ENCODE measurements at regions not wholly inside any gene's neighbourhood (a gene's known extent, or its start where the extent isn't known, plus 50 kb on each side); places are given as distances from the start of the nearest gene placed in this dataset.

DNA sequence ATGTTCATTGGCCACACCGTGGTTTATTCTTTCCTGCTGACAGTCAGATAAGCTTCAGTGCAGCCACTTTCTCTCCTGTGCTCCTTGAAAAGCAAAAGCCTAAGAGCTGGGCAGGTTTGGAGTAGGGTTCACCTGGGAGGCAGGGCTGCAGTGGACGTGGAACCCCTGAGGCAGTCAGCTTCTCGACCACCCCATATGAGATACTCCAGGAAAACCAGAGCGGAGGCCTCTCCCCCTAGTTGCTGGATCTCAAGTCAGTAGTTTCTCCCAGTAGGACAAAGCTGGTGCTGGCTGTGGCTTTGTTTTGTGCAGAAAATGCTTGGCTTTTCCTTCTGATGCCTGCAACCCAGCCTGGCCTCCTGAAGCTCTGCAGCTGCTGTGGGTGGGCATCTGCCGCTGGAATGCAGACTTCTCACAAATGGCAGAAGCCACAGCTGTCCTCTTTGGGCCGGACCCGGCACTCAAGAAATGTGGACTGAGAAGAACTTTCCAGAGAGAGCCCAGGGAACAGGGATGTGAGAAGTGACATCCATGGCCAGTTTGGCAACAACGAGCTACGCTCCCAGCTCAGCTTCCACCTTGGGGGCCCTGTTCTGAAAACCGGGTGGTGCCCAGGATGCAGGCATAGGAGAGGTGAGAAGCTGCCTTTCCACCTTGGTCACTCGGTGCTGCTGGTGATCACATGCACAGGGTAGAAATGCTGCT is 276.6 kb upstream of the TCERG1L start:
- no peak for DNase-seq

DNA sequence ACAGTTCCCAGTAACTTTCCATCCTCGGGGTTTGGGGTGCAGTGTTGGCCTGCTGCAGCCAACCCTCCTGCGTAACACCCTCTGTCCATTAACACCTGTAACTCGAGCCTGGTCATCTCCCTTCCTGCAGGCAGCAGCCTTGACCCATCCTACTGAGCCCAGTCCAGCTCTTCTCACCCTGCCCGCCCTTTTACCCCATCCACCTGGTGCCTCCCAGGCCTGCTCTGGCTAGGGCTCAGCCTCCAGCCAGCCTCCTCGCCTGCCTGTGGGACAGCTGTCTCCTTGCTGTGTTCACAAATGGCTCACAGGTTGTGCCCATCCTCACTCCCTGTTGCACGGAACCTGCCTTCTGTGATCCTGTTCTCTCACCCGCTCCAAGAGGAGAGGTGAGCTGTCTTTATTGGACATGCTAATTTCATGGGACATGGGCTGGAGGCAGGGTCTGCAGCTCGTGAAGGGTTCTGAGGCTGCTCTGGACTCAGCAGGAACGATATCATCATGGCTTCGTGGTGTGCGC is 277.2 kb upstream of the TCERG1L start:
- DNase-seq = no peak

DNA sequence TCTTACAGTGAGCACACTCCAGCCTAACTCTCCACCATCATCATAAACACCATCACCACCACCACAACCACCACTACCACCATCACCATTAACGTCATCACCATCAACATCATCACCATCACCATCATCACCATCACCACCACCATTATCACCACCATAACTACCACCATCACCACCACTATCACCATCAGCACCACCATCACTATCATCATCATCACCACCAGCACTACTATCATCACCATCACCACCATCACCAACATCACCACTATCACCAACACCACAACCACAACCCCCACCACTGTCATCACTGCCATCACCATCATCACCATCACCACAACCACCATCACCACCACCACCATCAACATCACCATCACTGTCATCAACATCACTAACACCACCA is 279.0 kb upstream of the TCERG1L start:
- no peak for DNase-seq

DNA sequence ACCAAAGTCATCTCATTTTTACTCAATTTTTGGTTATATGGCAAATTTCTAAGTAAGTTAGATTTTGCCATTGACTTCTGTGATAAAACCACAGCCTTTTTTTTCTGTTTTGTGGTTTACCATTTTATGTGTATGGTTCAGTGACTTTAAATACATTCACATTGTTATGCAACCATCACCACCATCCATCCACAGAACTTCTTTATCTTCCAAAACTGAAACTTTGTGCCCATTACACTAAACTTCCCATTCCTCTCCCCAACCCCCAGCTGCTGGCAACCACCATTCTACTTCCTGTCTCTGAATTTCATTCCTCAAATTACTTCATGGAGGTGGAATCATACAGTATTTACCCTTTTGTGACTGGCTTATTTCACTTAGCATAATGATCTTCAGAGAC is 280.4 kb upstream of the TCERG1L start:
- DNase-seq = no peak

DNA sequence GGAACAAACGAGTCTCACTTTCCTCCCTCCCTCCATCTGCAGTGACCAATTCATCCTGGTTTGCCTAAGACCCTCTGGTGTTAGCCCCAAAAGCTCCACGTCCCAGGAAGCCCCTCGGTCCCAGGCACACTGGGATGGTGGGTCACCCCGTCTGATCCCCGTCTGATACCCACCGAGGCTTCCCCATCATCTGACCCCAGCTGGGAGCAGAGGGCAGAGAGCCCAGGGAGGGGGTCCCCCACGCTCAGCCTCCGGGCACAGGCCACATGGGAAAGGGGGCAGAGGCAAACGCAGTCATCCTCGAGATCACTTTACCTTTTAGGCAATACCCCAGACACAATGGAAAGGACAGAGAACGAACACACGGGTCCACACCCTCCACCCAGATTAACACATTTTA is 291.6 kb upstream of the PPP2R2D start:
- no peak for DNase-seq

DNA sequence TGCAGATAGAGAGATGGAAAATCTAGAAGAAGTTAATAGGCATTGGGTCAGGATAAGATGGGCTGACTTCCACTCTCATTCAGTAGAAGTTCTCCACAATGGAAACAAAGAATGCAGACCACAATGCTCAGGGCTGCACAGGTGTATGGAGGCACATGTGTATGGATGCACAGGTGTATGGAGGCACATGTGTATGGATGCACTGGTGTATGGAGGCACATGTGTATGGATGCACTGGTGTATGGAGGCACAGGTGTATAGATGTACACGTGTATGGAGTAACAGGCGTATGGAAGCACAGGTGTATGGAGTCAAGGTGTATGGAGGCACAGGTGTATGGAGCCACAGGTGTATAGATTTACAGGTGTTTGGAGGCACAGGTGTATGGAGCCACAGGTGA is 285.7 kb upstream of the PPP2R2D start:
- DNase-seq = no peak

DNA sequence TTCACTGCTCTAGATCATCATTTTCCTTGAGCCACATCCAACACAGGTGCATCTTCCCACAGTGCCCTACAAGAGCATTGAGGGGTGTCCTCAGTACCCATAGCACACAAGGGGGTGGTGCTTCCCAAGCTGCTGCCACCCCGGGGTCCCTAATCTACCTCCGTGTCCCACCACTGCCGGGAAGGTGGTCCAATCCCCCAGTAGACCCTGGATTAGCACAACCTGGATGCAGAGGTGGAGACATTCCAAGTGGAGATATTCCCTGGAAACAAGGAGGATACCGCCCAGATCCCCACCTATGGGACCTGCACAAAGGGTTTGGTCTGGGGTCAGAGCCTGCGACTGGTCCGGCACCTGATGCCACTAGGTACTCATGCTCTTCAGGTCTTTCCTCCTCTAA is 284.8 kb upstream of the PPP2R2D start:
- no peak for DNase-seq

DNA sequence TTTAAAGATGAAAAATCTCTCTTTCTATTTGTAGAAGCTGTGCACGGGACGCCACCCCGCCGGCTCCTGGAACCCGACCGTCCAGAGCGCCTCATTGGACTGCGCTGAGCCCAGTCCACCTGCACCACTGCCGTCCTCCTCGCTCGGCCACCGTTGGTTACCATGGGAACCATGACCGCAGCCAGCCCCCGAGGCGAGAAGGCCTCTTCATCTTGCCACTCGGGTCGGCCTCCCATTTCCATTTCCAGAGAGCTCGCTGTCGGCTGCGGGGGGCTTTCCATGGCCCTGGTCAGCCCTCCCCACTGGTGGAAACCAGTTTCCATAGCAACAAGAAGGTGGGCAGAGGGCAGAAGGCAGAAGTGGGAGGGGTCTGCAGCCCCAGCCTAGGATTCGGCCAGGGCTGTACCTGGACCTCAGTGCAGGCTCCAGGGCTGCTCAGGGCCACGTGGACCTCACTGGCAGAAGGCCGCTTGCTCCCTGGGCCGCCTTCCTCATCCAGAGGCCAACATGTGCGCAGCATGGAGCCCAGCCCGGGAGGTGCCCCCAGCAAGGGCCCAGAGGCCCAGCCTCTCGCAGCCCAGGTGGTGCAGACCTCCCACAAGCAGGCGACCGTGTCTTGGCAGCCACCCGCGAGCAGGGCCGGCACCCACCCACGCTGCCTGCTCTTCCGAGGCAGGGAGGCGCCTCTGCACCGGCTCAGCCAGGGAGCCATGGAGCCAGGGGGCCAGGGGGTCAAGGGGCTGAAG is 283.5 kb upstream of the PPP2R2D start:
- DNase-seq = no peak

DNA sequence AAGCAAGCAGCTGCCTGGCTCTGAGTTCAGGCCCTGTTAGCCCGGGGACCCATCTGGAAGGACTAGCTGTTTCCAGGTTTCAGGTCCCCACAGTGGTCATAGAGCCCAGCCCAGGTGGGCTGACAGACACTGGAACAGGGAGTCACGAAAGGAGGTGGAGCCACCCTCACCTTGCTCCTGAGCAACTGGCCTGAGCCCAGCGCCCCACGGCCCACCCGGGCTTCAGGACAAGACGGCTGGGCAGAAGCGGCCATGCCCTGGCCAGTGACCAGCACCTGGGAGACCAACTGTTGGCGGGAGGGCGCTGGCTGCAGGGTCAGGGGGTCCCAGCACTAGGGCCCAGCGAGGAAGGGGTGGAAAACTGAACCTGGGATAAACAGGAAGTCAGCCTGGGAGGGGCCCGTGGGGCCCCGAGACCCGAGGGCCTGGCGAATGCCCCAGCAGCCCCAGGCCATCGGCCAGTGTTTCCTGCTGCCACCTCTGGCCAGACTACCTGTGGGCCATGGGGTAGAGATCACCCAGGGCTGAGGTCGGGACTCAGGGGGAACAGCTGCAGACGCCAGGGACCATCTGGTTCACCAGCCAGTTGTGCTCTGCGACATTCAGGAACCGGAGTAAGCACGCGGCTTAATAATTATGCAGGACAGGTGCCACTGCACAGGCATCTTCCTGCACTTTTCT is 282.1 kb upstream of the PPP2R2D start:
- DNase-seq = no peak

DNA sequence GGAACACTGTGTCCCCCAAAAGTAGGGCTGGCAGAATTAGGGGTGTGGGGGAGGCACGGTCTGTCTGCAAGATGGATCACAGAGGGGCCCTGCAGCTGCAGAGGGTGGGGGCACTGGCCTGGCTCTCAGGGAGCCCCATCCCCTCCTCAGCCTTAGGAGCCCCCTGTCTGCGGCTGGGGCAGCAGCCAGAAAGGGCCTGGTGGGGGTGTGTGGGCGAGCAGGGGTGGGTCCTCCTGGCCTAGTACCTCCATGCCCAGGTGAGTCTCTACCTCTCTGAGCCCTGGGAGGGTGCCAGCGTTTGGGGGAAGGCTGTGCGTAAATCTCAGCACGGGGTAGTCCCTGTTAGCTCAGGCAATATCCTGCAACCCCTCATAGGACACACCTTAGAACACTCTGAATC is 280.5 kb upstream of the PPP2R2D start:
- no peak for DNase-seq

DNA sequence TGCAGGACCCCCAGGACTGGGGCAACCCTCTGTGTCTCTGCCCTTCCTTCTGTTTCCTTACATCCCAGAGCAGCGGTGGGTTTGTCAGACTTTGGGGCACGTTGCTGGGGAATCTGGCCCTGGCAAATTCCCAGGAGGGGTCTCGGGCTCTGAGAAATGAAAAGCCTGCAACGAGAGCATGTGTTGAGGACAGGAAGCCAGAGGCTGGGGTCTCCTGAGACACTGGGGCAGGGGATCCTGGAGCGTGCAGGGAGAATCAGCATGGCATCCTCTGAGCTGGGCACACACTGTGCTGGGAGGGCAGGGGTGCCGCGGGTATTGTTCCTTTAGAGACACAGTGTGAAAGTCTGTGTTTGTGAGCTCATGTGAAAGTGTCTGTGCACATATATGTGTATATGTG is 279.9 kb upstream of the PPP2R2D start:
- DNase-seq = no peak

DNA sequence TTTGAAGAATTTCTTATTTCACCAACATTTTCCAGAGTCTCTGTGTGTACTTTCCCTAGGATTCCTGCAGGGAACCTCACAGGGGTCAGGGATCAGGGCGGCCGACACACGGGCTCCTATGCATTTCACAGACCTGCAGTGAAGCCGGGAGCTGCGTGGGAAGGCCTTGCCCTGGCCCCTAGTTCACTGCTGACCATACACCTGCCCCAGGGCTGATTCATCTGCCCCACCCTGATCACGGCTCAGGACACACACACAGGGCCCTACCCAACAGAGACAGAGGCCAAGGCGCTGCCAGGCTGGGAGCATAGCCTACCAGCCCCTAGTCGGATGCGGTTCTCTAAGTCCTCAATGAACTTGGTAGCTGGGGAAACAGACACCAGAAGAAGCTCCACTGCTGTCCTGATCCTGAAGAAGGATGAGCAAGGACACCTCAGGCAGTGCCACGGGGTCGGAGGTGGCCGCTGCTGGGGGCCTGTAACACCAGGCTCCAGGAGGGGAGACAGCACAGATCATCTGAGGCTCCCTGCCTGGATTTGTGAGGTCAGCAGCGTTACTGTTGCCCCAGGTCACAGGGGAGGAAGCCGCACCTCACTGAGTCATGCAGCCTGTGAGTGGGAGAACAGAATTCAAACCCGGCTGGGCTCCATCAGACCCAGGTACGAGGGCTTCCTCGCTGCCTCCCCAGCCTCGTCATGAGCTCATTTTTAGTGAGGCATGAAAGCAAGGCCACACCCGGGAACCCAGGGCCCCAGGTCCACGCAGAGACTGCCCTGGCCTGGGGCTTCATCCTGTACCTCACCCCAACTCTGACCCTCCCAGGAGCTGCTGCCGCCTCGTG is 278.8 kb upstream of the PPP2R2D start:
- DNase-seq = no peak

DNA sequence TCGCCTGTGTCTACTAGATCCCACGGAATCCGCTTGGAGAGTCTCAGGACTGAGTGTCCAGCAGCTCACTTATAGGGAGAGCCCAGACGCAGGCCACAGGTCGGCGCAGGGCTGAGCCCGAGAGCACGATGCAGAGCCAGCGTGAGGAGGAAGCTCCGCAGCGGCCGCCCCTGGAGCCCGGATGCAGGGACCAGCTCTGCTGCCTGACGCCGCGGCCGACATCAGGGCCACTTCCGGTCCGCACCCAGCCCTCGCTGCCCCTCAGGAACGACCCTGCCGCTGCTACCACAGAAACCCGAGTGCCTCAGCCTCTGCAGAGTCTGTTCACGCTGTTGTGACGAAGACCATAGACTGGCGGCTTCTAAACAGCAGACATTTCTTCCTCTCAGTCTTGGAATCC is 275.8 kb upstream of the PPP2R2D start:
- DNase-seq = no peak

DNA sequence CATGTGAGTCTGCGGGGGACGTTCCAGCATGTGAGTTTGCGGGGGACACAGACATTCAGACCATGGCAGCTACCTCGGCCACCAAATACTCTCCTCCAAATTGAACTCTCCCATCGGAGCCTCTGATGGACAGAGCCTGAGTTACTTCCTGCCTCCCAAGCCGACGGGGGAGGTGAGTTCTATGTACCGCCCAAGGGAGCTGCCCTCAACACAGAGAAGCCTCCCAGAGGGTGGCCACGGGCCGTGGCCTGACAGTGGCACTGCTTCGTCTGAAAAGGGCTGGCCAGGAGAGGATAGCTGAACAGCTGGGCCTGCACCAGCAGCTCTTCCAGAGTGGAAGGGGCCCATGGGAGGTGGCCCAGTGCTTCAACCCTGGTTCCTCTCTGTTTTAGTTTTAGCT is 274.5 kb upstream of the PPP2R2D start:
- DNase-seq = no peak

DNA sequence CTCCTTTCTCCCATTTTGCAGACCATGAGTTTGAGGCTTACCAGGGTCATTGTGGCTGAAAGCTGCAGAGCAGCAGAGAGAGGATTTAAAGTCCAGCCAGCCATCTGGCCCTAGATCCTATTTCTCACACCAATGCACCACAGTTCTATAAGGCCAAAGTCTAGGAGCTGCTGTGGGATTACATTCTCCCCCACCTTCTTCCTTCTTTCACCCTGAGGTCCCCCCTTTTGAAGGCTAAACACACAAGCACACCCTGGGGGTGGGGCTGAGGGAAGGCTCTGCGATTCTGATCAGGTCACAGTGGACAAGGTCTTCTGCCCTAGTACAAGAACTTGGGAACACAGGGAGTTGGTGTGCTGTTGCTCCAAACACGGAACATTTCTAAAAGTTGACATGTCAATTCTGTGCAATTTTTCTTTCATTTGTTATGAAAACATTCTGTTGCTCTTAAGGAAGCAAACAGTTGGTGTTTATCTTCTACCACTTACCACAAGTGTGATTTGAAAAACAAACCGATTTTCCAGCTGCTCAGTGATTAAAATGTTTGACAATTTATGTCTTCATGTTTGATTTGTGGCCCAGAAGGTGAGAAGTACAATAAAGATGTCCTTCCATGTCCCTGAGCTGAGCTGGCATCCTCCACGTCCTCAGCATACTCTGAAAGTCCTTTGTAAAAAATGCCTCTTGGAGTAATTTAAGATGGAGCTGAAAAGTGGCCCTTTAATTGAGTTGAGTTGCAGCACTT is 271.6 kb upstream of the PPP2R2D start:
- DNase-seq = no peak

DNA sequence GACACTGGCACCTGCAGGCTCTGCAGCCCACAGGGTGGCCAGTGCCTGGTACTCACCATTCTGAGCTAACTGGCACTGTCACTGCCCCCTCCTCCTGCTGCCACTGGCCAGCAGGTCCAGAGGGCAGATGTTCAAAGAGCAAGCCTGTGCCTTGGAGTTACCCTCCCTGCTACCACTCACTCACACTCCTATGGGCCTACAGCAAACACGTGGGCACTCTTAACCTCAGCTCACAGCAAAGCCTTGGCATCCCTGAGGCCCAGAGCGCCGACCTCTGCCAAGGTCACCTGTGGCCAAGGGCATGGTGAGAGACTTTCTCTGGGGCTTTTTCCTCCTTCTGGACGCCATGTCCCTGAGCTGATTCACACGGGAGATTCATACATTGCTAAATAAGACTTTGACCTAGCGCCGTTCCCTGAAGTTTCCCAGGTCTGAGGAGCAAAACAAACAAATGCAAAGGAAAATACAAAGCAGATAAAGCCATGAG is 270.0 kb upstream of the PPP2R2D start:
- DNase-seq = no peak

DNA sequence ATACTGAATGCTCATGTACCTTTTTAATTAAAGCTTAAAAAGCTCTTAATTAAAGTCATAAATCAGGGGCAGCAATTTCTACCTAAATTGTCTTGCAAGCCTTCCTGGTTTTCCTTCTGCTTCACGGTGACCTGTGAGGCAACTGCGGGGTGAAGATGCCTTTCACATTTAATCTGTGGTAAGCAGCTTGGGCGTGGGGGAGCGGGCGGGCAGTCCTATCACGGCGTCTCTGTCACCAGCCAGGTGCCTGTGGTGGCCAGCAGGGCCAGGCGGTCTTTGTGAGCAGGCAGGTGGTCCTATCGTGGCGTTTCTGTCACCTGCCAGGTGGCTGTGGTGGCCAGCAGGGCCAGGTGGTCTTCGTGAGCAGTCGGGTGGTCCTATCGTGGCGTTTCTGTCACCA is 269.2 kb upstream of the PPP2R2D start:
- no peak for DNase-seq

DNA sequence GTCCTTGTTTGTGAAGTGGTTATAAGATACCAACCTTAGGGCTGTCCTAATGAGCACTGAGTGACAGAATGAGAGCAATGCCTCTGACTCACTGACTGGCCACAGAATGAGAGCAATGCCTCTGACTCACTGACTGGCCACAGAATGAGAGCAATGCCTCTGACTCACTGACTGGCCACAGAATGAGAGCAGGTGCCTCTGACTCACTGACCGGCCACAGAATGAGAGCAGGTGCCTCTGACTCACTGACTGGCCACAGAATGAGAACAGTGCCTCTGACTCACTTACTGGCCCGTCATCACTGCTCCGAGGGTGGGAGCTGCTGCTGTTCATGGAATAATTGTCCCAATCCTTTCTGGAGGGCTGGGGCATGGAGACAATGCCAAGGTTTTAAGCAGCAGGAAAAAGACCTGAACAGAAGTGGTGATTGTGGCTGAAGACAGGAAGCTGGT is 265.2 kb upstream of the PPP2R2D start:
- DNase-seq = no peak

DNA sequence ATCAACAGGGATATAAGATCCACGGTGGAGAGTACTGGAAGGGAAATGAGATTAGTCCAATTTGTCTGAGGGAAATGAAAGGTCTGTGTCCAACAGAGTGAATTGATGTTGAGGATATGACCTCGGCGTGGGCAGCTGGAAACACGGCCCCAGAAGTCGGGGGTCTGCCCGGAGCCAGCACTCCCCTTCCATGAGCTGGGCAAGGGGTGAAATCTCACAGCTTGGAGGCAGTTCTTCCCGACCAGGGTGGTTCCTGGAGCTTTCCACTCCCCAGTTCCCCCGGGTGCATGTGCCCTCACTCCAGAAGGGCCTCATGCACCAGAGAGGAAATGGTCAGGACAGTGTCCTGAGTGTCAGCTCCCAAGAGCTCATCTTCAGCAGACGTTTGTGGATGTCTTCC is 264.7 kb upstream of the PPP2R2D start:
- no peak for DNase-seq

DNA sequence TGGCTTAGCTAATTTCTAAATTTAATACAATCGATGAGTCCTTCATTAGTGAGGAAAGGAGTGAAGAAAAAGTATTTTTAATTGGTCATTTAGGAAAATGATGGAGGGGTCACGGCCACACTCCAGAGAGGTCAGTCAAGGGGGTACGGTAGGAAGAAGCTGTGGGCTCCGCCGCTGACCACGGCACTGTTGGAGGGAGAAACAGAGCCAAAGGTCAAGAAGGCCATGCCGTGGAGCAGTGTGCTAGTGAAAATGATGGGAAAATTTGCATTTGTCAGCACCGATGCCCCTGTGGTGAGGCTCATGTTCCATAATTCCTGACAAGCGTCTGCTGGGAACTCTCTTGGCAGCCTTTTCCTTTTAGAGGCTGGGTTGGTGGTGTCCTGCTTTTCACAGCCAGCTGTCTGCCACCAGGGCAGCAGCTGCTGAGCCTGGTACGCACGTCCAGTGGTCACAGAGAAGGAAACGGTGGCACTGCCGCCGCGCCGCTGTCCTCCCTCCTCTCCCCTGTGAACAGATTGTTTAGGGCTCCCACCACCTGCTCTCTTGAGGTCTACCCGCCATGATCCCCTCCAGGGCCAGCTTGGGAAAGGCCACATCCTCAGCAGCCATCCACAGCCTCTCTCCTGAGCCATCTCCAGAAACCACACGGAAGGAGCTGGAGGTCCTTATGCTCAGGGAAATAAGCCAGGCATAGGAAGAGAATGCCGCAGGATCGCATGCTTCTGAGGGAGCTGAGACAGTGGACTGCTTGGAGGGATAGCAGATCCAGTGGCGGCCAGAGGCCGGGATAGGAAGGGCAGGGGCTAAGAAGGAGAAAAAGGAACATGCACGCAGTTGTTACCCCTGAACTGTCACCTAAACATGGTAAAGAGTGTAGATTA is 263.7 kb upstream of the PPP2R2D start:
- DNase-seq = no peak
